Epithelial cell of esophagus (primary cell): ENCODE measurements at regions not wholly inside any gene's neighbourhood (a gene's known extent, or its start where the extent isn't known, plus 50 kb on each side); places are given as distances from the start of the nearest gene placed in this dataset.
"Not testable (repeated sequence)": the region's sequence is repeated elsewhere in the genome, so short reads cannot be mapped to it uniquely, and the experiment has no call there.

ENCODE experiments used
- DNase-seq: peaks from one replicate; pipeline ENCODE4 v3.0.0; 2010; ENCODE audit warnings: low read depth
- H3K4me3 ChIP-seq: 2 replicates; pipeline ENCODE4 v1.5.1; 2011; ENCODE audit warnings: mild to moderate bottlenecking, low read length, control low read depth
- TF ChIP-seq, protein P1 (sequence below): IDR thresholded peaks from 2 replicates; pipeline ENCODE4 v1.5.1; 2011; ENCODE audit warnings: low read depth, mild to moderate bottlenecking, low read length, control low read depth, inconsistent platforms; ENCODE audit not compliant: insufficient read depth; ENCODE audit errors: missing control alignments

DNA sequence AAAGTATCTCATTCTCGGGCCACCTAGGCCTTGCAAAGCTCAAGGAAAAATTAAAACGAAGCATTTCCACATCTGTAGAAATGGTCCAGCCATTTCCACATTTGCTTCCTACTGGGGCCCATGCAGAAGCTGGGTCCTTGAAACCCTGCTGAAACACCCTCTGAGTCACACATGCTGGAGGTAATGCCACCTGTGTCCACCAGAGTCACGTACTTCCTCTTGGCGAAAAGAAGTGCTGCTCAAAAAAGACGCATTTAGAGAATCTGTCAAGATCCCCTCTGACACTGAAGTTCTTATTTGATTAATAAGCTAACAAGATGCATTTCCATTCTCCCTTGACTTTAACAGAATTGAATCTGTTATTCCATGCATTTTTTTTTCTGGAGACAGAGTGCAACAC, 423.2 kb downstream of the PREX1 start:
- TF ChIP-seq, protein P1, sequence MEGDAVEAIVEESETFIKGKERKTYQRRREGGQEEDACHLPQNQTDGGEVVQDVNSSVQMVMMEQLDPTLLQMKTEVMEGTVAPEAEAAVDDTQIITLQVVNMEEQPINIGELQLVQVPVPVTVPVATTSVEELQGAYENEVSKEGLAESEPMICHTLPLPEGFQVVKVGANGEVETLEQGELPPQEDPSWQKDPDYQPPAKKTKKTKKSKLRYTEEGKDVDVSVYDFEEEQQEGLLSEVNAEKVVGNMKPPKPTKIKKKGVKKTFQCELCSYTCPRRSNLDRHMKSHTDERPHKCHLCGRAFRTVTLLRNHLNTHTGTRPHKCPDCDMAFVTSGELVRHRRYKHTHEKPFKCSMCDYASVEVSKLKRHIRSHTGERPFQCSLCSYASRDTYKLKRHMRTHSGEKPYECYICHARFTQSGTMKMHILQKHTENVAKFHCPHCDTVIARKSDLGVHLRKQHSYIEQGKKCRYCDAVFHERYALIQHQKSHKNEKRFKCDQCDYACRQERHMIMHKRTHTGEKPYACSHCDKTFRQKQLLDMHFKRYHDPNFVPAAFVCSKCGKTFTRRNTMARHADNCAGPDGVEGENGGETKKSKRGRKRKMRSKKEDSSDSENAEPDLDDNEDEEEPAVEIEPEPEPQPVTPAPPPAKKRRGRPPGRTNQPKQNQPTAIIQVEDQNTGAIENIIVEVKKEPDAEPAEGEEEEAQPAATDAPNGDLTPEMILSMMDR, result no peak
- no peak for DNase-seq
- no peak overlapping the region for H3K4me3 ChIP-seq

DNA sequence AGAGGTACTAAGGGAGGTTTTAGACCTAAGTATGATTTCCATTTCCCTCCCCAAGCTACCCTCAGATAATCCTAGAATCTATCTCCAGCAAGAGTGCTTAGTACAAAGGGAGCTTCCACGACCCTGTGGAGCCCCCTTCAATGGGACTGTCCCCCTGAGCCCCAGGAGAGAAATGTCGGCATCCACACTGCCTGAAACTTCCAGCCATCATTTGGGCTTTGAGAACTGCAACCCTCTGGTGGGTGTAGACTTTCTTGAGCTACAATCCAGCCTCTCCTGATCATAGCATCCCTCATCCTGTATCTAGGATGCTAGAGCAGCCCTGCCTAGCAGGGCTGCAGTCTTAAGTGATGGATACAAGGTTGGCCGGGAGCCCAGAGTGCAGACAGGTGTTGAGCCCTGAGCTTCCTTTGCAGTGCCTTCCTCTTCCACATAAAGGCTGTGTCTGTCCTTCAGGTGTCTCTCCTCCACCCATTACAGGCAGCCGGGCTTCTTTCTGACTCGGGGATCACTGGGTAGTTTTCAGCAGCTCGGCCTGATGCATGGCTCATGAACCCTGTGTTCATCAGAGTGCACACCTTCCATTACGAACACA, 424.5 kb downstream of the PREX1 start:
- no peak overlapping the region for H3K4me3 ChIP-seq
- TF ChIP-seq, protein P1, result no peak
- no peak for DNase-seq

DNA sequence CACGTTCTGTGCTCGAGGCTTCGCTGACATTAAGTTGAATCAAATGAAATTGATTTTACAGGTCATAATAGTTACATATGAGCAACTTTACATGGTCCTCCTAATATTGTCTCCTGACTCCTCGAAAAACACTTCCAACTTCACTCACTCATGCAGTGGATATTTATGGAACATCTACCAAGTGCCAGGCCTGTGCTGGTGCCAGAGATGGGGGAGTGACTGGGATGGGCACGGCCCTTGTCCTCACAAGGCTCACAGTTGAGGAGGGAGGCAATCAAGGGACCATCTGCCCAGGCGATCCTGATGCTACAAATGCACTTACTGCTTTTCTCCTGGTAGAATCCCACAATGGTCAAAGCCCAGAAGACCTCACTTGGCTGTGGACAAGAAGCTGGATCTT, 426.4 kb downstream of the PREX1 start:
- TF ChIP-seq, protein P1, result no peak
- H3K4me3 ChIP-seq, result no peak overlapping the region
- no peak for DNase-seq

DNA sequence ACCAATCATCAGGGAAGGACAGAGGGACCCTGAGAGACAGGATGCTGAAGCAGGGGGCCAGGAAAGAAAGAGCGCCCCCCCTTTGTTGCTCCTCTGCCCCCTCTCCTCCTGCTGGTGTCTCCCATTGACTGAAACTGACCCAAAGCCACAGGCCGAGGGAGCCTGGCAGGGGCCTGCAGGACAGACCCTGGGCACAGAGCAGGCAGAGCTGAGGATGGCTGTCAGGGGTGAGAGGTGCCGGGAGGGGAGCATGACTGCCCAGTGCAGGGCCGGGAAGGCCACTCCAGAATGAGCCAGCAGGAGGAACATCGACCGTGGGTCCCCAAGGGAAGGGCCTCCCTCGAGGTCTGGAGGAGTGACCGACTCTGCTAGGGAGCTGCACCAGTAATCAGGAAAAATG, 427.8 kb downstream of the PREX1 start:
- H3K4me3 ChIP-seq, result no peak overlapping the region
- no peak for DNase-seq
- TF ChIP-seq, protein P1, result no peak

DNA sequence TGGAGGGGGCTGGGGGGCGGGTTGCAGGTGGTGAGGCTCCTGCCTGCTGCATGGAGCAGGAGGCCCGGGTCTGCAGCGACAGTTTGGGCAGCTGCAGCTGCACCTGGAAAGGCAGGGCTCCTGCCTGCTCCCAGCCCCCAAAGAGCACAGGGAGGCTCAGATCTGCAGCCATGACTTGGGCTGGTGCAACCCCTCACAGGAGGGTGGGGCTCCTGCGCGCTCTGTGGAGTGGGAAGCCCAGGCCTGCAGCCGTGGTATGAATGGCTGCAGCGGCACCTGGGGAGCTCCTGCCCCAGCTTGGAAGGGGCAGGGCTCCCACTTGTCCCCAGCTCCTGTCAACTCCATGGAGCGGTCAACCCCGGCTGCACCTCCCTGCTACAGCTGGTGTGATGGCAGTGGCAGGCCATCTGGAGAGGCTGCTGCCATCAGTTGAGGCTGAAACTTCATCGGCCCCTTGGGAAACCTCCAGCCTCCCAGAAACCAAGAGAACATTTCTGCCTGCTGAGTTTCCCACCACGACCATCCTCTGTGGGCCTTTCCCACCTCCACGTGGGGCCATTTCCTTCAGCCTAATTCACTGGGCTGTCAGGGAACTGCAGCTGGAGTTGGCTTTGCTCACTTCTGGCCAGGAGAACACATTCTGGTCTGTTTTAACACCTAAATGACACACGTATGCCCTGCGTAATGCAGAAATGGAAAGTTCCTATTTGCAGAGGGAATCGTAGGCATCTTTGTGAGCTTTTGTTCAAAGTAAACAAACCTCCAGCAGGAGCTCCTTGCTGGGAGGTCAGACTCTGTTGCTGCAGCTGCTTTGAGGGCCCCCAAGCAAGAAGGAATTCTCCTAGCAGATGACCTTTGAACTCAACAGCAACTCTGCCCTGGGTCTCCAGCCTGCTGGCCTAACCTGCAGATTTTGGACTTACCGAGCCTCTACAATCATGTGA, 429.0 kb downstream of the PREX1 start:
- no peak for DNase-seq
- TF ChIP-seq, protein P1, result no peak
- H3K4me3 ChIP-seq, result no peak overlapping the region

DNA sequence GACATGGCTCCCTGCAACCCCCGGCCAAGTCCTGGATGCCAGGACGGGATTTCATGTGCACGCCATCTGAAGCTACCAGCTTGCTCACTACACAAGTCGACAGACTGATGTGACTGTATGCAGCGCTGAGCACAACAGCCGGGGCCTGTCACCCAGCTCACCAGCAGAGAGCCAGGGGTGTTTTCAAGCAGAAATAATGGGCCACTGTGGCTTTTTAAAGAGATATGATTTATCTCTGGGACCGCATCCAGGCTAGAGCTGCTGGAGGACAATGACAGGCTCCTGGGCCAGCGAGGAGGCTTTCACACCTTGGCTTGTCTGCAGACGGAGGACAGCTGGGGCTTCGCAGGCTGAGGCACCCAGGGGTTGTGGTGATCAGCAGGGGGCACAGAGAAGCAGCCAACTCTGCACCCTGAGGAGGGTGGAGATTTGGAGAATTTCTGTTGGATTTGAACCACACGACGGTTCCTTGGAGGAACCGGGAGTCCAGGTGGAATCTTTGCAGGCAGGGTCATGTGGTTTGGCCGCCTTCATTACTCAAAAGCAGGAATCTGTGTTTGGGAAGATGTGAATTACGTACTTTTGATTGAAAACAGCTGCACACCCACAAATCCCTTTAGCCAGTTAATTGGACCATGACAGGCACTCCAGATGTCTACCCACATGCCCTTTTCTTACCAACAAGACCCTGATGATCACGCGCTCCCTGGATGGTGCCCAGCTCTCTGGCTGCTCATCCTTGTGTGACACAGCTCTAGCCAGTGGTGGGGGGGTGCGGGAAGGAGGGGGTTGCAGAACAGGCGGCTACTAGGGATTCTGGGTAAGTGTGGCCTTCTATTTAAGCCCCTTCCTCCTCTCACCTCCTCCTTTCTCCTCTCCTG, 430.6 kb downstream of the PREX1 start:
- not testable (repeated sequence) for DNase-seq

More for the DNA sequence above, 430.6 kb downstream of the PREX1 start:
- not testable (repeated sequence) for H3K4me3 ChIP-seq
